GM19238 (cell line): ENCODE measurements at regions not wholly inside any gene's neighbourhood (a gene's known extent, or its start where the extent isn't known, plus 50 kb on each side); places are given as distances from the start of the nearest gene placed in this dataset.

Experiments
- DNase-seq: peaks from one replicate; pipeline ENCODE4 v3.0.0; 2011; ENCODE audit warnings: low spot score; ENCODE audit not compliant: insufficient read length

DNA sequence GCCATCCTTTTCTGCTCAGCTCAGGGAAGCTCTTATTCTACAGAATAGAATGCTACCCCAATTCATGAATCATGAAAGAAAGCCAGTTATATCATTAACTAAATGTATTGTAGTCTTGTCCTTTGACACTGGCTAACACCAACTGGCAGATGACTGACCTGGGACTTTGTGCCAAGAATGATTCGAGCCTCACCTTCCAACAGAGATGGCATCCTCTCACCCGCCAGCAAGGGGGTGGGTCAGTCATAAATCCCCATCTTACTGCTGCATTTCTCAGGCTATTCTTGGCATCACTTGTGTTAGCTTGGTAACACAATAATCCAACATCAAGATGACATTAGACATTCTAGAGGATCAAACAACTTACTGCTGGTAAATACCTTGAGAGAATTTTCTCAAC, 1239.8 kb upstream of the MIR17HG start:
- no peak for DNase-seq

DNA sequence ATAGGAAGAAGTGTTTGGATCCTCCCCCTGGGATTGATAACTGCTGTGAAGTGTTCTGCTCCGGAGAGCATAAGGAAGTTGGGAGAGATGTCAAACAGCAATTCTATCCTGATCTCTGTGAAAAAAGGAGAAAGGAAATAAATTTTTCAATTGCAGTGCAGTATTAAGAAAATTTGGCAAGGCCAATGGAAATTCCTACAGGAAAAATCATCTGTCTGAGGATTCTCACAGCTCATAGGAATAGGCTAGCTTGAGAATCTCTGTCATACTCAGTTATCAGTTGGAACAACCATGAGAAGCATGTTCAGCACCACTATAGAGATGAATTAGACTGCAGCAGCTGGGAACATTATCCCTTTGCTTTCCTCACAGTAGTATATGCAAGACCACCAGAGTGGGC, 1238.9 kb upstream of the MIR17HG start:
- no peak for DNase-seq

DNA sequence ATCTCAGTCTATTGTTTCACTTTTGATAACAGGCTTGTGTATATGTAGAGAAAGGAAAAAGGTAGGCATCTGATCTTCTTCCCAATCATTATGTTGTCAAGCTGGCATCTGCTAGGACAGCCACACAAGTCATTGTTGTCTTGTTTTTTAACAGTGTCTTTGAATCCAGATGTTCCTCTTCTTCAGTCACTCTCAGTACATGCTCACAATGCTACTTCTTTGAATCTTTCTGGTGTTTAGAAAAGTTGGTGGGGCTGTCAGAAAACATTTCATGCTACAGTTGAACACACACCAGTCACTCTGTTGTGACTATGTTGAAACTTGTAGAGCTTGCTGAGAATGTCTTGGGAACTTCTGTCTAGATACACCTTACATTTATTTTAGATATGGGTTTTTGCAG, 1231.4 kb upstream of the MIR17HG start:
- DNase-seq, result no peak

DNA sequence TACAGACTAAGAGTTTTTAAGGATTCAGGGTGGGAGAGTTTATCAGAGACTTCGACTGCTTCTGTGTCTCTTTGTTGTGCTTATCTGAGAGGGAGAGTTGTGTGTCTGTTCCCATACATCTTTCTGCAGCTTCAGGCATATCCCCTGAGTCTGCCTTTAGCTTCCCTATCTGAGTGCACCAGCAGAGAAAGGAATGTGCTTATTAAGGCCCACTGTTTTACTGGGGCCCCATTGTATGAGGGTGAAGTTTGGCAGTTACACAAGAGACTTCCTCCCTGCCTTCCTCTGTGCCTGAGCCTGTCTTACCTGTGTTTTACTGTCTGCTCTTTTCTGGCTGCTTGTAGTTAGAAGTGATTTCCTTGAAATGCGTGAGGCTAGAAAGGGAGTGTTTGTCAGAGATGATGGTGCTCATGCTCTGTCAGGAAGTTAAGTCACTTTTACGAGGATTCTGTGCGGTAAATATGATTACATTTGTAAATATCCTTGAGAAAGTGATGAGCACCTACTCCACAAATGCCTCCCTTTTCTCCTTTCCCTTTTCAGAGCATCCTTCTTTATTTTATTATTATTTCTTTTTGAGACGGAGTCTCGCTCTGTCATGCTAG, 1228.9 kb upstream of the MIR17HG start:
- DNase-seq, result no peak

DNA sequence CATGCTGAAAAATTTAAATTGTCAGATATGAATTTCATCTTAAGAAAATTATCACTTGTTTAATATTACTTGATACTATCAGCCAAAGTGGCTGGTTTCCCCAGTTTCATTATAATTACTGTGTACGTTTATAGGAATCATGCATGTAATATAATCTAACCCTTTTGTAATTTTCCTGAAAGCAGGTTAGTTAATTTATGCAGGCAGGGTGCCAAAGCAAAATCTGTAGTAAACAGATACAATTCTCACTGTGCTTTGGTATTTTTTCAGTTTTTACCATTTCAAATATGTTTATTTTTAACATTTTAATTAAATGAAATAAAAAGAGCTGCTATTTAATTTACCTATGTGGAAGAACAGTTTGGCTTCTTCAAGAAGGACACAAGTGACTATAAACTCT, 1227.5 kb upstream of the MIR17HG start:
- no peak for DNase-seq

DNA sequence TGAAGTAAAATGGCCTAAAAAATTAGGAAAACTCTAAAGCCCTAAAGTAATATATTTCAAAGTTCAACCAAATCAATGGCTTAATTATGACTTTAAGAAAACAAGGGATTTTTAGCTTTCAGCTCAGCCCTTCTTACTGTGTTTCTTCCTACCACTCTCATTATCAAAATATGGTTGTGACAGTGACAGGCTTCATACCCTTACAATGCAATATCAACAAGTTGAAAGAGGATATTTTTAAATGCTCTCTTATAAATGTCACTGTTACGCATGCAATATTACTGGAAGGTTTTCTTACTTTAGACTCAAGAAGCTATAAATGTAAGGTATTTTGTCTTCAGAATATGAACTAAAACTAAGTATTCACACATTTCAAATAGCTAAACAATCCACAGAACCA, 1225.7 kb upstream of the MIR17HG start:
- DNase-seq, result no peak

DNA sequence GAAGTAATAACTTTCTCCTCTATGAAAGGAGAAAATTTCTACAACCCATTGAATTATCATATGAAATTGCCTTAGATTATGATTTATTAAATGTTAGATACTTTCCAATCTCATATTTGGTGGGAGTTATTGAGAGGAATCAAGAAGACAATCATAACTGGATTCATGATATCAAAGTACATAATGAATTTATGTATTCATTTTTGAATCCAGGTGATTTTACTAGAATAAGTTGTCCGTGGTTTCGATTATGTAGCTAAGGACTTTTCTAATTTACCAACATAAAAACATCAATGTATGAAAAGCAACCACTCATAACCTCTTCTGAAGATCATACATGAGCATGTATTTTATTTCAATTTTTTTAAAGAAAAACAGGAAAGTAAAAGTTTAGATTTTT, 1225.0 kb upstream of the MIR17HG start:
- no peak for DNase-seq

DNA sequence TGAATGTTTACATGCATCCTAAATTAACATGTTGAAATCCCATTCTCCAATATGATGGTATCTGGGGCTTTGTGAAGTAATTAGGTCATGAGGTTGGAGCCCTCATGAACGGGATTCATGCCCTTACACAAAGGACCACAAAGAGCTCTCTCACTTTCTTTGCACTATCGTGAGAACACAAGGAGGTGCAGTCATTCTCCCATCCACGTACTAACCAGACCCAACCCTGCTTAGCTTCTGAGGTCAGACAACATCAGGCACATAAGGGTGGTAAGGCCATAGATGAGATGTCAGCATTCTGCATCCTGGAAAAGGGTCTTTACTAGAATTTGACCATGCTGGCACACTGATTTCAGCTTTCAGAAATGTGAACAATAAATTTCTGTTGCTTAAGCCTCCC, 1211.9 kb upstream of the MIR17HG start:
- no peak for DNase-seq

DNA sequence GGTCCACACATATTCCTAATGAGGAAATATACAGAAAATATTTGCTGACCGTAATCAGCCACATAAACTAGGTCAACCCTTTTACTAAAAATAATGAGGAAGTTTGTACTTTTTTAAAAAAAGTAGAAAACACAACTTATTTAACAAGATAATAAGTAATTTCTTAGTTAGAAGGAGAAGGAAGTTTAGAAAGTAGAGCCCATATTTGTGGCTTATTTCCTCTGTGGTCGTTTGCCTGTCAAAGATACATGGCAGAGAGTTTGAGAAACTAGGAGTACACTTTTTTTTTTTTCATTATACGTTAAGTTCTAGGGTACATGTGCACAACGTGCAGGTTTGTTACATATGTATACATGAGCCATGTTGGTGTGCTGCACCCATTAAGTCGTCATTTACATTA, 1205.2 kb upstream of the MIR17HG start:
- no peak for DNase-seq

DNA sequence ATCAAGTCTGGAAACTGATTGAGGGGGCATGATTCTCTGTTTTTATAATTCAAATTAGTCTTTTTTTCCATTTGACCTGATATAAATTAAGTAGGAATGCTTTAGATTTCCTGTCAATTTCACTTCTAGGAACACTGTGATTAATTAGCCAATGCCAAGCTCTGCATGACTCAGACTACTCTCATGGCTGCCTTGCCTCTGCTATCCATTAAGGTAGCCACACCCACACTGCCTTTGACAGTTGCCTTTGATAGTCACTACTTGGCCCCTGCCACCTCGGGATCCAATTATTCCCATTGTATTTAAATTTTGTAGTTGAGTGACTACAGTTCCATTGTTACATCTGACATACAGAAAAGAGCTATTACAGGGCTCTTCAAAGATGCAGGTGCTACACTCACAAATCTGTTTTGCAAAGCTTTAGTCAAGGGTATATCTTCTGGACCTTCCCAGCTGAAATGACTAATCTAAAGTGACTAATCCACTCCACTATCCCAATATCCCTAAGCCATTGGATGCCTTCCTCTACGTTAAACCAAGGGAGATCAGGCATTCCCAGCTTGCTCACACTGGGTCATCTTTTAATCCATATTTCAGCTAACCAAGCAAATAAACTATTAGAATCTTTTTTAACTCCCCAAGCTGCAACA, 1193.1 kb upstream of the MIR17HG start:
- DNase-seq, result no peak

DNA sequence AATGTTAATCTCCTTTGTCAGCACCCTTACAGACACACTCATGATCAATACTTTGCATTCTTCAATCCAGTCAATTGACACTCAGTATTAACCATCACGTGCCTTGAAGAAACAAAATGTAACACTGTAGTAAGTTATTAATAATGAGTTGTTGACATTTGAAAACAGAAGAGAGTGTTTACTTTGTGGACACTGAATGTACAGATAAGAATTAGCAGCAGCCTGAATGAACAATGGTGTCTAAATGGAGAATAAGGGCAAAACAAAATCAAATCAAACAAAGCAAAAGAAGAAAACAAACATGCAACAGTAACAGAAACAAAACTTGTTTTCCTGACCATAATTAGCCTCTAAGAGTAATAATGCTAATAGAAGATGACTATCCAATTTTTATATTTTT, 1191.1 kb upstream of the MIR17HG start:
- DNase-seq, result no peak

DNA sequence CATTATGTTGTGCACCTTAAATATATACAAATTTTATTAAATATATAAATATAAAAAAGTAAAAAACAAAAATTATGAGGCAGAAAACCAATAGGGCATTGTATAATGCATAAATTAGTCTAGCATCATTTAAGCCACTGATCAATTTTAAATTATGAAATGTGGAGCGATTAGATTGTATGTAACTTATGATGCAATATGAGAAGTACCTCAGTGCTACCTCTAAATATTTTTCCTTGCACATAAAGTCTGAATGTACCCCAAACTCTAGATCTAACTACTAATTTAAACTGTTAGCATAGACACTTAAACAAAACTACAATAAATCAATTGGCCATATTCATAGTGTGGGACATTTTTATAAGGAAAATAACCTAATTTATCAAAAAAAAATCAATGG, 1178.5 kb upstream of the MIR17HG start:
- no peak for DNase-seq

DNA sequence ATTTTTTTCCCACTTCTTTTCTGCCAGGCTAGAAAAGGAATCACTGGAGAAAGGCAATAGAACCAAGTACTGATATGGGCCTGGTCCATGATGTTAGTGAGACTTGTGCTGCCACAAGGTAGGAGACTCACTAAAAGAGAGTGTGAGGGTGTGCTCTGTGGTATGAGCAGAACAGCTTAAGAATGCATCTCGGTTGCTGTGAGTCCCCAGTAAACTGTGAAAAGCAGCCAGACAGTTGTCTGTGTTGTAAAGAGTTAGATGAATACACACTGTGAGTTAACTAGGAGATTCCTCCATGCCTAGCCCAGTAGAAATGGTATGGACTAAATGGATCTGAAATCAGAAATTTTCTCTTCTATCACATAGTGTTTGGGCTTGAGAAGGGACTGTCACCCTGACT, 1177.3 kb upstream of the MIR17HG start:
- no peak for DNase-seq

DNA sequence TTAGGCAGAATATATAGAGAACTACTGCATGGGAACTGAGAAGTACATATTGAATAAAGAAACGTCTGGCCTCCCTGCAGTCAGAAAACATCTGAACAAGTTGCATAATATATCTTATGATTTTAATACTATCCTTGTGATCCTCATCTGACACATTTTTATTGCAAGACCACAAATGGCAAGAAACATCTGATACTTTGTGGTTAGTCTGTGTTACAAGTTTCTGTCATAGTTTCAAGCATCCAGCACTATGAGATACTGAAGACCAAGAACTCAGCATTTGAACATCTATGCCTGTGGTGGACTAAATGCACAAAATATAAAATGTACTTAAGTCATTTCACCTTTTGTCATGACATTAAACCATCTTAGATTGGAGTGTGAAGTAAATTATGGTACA, 1175.8 kb upstream of the MIR17HG start:
- DNase-seq, result no peak

DNA sequence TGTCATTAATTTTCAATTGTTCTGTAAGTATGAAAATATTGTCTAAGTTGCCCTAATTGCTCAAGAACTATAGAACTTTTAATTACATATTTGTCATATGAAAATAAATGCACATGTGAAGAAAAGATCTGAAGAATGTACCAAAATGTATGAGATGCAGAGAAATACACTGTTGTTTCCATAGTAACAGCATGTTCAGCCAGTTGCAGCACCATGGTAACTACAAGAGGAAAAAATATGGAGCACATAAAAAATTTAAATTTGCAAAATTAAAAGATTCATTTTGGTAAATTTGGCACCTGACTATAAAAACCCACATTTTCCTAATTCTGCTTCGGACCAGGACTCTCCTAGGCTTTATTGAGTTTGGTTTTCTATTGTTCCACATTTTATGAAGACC, 1170.0 kb upstream of the MIR17HG start:
- DNase-seq, result no peak

DNA sequence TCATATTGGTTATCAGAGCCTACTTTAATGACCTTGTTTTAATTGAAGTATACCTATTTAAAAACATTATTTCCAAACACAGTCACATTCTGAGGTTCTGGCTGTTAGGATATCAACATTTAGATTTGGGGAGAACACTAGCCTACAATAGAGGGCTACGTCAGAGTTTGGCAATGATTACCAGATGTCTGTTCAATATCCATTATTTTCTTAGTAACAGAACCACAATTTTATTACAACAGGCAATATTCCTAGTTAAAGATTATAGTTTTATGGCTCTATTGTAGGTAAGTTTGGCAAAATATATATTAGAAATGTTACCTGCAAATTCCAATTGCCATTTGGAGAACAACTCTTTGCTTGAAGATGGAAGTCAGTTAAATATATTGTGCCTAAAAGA, 1163.1 kb upstream of the MIR17HG start:
- DNase-seq, result no peak

DNA sequence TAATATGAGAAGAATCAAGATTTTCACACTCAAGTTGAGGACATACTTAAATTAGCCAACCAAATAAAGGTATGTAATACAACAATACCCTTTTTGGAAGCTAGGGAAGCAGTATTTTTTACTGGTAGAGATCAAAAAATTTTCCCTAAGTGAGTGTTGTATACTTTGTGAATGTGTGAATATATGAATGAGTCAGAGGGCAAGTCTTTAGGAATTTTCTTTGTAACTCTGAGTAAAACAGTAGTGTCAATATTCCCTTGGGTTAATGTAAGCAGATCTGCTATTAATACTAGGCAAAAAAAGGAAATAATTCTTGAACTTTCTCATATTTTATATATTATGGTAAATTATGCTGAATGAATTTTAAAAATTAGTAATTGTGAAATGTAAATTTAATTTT, 1161.8 kb upstream of the MIR17HG start:
- DNase-seq, result no peak

DNA sequence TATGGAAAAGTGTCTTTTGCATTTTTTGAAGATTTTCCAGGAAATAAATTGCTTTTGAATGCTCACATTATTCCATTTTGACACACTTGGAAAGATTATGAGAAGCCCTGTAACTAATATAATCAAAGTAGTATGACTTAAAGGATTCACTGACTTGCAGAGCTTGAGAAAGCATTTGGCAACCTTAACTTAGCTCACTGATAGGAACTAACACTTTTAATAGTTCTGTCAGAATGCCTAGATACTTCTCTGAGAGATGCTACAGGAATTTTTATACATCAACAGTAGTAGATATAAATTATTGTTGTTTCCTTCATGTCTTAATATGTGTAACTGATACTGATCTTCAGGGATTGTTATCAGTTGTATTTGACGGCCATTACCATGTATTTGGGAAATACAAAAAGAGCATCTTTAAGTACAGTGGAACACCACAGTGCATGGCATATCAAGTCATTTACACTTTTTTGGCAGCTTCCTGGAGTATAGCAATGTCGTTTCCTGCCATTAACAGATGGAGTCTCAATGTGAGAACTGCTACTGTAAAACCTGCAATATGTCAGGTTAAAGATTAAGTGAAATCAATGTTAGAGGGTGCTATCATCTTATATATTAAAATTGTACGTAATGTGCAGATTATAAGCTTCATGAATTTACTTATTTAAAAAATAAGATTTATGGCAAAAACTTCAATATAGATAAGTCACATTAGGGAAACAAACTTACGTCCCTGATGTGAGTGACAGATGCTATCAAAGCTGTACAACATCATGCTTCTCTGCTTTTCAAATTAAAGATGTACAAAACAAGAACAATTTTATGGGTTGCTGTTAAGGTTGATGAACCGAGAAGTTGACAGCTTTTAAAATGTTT, 1159.8 kb upstream of the MIR17HG start:
- DNase-seq, result no peak

DNA sequence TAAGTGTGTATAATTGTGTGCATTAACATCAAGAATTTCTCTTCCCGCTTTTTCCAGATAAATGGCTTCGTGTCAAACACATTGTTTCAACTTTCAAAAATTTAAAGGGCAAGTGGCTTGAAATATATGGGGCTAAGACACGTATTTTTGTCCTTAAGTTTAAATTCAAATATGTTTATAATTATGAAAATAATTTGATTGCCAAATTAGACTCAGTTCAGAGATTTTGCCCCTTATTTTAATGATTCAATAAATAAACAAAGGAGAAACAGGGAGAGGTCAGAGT, 1159.2 kb upstream of the MIR17HG start:
- DNase-seq, result no peak

DNA sequence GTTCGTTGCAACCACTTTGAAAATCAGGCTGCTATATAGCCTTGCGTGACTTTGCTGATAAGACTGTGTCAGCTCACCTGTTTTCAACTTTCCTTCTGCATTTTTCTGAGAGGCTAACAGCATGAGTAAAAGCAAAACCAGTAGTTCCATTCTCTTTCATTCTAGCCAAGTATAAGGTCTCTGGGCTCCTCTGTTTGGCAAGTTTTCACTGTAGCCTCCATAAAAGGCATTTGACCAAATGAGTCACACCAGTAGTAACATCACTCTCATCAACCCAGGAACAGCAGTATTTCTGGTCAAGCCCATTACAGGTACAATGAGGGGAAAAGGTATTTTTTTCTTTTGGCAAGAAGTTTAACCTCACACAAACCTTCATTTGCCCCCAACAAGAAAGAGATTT, 1149.8 kb upstream of the MIR17HG start:
- DNase-seq, result no peak

DNA sequence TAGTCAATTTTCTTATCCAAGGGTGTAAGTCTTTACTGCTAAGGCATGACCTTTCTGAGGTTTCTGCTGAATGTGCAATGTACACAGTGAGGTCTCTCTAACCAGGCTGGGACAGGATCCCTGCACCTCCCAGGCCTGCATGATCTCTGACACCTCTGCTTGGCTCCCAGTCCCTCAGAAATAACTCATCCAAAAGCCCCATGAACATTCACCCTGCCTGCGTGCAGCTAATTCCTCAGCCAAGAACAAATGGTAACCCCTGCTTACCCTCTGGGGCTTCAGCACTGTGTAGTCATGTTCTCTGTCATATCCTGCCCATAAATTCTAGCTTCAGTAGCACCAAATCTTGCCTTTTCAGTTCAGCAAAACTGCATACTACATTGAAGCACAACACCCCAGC, 1146.3 kb upstream of the MIR17HG start:
- no peak for DNase-seq

DNA sequence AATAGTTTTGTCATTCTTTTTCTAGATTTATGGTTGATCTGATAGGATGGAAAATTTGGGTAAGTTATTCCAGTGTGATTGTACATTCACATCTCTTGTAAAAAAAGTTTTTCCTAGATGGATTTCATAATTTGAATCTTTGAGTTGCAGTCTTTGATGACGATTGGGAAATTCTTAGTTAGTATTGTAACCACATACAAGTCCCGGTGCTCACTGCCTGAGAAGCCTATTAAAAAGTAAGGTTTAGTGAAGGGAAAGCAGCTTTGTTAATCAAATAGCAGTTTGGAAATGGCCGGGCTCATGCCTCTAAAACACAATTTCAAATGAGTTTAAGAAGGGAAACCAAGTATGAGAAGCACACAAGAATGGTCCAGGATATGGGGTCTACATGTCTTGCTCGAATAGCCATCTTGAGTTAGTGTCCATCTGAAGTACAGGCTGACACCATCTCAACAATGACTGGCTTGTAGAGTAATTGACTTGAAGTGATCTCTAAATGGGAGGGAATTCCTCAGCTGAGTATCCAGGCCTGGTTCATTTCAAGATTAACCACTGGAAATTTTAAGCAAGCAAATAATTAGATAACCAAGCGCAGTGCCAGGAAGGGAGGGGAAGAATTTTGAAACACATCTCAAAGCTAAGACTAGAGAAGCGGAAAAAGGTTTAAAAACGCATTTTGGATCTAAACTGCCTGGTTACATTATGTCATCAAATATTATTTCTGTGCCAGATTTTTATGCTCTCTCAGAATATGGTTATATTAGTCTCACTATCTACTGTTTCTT, 1145.6 kb upstream of the MIR17HG start:
- no peak for DNase-seq
